ENCODE measurements at regions not wholly inside any gene's neighbourhood (a gene's known extent, or its start where the extent isn't known, plus 50 kb on each side); places are given as distances from the start of the nearest gene placed in this dataset.
A peak's percentile ranks its signal among the peaks of the same experiment; 100 is the strongest.

- DNase-seq (ENCODE audit: low read depth), result no peak
Observed at GRCh38 chrX:148080593-148080992, 99.5 kb downstream of the FMR1NB start.

DNA sequence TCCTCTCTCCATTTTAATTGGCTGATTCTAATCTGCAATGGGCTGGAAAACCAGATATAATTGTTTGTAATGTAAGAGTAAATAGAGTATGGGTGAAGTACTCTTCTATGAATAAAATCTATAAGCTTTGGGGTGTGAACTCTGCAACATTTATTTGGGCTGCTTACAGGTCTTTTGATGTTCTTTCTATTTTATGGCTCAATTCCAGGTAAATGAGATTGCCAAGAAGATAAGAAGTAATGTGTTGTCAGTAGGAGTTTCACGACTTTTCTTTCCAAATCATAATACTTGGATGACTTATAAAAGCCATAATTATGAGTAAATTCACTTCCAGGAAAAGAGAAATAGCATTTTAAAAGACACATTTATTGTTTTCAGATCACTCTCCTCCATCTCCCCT is 103.5 kb downstream of the FMR1NB start:
- DNase-seq (ENCODE audit: low read depth), result no peak

GRCh38 chrX:148120151-148120550 is 139.0 kb downstream of the FMR1NB start:
- DNase-seq (ENCODE audit: low read depth), result no peak

GRCh38 chrX:148120999-148121623 is 140.0 kb downstream of the FMR1NB start:
- no peak for DNase-seq (ENCODE audit: low read depth)

- DNase-seq (ENCODE audit: low read depth), result peak; percentile 0
Observed at GRCh38 chrX:148128872-148129505, 147.9 kb downstream of the FMR1NB start.

GRCh38 chrX:148133105-148133725 is 152.1 kb downstream of the FMR1NB start:
- DNase-seq (ENCODE audit: low read depth), result no peak

DNA sequence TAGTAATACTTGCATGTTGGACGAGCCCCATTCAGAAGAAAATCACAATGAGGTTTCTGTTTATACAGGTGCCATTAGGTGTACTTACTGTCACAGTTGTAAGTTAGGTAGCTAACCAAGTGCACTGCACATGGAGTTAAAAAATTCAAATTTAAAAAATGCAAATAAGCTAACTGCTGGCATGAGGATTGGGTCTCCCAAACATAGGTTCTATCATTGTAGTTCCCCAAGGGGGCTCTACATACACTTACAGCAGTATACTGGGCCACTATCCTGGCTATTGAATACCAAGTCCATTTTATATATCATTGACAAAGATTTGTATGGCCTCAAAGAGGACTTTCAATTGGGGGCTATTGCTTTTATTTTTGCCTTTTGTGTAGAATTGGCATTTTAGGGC is 153.4 kb downstream of the FMR1NB start:
- no peak for DNase-seq (ENCODE audit: low read depth)

- peak; percentile 11 for DNase-seq (ENCODE audit: low read depth)
Observed at GRCh38 chrX:148135738-148136137, 154.6 kb downstream of the FMR1NB start.

GRCh38 chrX:148146121-148146520 is 165.0 kb downstream of the FMR1NB start:
- DNase-seq (ENCODE audit: low read depth), result no peak

DNA sequence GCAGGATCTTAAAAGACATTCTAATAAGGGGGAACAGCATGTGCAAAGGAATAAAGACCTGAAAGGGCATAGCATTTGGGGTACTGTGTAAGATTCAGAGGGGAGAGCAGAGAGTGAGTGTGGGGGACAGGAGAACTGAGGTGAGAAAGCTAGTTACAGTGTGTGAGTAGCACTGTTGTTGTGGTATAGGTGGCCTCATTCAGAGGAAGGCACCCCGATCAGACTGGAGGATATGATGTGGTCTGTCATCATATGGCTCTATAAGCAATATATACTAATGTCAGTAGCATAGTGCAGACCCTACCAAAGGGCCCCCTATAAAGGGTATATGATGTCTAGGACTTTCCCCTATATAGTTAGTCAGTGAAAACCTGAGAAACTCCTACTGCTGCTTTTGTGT is 175.8 kb downstream of the FMR1NB start:
- no peak for DNase-seq (ENCODE audit: low read depth)

GRCh38 chrX:148159796-148160195 is 178.7 kb downstream of the FMR1NB start:
- DNase-seq (ENCODE audit: low read depth), result no peak

DNA sequence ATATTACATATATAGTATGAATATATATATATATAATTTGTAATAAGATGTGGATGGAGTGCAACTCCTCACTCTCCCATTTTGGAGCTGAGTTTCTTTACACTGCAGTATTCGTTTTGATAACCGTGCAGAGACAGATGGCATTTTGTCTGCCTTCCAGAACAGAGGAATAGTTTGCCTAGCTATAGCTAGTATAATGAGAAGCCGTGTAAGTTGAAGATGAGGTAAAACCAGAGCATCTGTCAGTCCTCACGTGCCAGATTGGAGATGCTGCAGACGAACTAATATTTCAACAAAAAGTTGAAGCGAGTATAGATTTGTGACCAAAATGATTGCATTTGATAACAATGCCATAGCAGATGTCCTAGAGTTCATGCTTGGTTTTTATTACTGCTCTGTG is 180.6 kb downstream of the FMR1NB start:
- DNase-seq (ENCODE audit: low read depth), result no peak

GRCh38 chrX:148185631-148186030 is 204.5 kb downstream of the FMR1NB start:
- no peak for DNase-seq (ENCODE audit: low read depth)

- no peak for DNase-seq (ENCODE audit: low read depth)
Observed at GRCh38 chrX:148192547-148192946, 211.4 kb downstream of the FMR1NB start.

GRCh38 chrX:148193759-148194158 is 212.6 kb downstream of the FMR1NB start:
- DNase-seq (ENCODE audit: low read depth), result no peak

GRCh38 chrX:148203531-148203930 is 222.4 kb downstream of the FMR1NB start:
- no peak for DNase-seq (ENCODE audit: low read depth)

- no peak for DNase-seq (ENCODE audit: low read depth)
Observed at GRCh38 chrX:148204195-148204594, 223.1 kb downstream of the FMR1NB start.

DNA sequence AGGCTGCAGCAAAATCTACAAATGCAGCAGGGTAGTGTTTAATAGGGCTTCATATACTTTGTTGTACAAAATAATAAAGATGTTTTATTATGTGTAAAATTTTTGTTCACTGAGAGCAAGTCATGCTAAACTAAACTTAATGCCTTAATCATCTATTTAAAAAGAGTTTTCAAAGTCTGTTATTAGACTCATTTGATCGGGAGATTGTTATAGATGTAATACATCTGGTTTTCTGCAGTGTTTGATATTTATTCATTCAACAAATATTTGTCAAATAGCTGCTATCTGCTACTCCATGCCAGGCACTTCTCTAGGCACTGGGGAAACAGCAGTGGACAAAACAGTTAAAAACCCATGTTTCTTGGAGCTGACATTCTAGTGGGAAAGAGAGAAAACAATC is 233.6 kb downstream of the FMR1NB start:
- DNase-seq (ENCODE audit: low read depth), result no peak

DNA sequence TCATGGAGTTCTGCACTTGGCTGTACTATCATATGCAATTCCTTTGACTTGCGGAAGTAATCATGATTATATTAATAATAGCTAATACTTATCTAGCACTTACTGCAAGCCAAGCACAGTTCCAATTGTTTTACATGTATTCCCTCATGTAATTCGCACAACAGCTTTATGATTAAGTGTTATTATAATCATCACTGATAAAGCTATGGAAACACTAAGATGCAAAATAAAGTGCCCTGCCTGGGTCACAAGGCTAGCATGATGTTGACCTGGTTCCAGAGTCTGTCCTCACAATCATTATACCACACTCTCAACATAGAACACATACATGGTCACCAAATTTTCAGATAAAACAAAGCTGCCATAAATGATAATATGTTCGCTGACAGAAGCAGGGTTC is 234.6 kb downstream of the FMR1NB start:
- no peak for DNase-seq (ENCODE audit: low read depth)

GRCh38 chrX:148223361-148223760 is 242.2 kb downstream of the FMR1NB start:
- no peak for DNase-seq (ENCODE audit: low read depth)

GRCh38 chrX:148228521-148228920 is 247.4 kb downstream of the FMR1NB start:
- DNase-seq (ENCODE audit: low read depth), result no peak

DNA sequence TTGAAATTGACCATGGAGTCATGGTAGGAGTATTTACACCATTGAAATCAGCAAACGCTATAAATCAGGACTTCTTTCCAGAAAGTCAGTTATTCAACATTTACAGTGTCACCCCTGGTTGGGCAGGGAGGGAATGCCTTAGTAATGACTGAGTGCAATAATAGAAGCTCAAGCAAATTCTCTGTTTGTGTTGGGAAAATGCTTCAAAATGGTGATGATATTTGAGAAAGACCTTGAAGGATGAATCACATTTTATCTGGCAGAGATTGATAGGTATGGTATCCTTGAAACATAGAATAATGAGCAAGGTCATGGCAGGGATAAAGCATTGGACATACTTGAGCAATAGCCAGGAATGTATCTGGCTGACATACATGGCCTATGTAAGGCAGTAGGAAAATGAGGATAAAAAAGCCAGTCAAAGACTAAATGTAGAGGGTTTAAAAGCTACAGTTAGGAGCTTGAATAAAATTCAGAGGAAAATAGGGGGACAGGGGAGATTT is 248.7 kb downstream of the FMR1NB start:
- no peak for DNase-seq (ENCODE audit: low read depth)

DNA sequence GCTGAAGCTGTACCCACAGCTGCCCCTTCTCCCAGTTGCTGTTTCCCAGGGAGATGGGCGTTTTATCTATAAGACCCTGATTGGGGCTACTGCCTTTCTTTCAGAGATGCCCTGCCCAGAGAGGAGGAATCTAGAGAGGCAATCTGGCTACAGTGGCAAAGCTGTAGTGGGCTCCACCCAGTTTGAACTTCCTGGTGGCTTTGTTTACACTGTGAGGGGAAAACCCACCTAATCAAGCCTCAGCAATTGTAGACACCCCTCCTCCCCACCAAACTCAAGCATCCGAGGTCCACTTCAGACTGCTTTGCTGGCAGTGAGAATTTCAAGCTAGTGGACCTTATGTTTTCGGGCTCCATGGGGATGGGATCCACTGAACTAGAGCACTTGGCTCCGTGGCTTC is 240.4 kb upstream of the AFF2 start:
- DNase-seq (ENCODE audit: low read depth), result no peak
